ENCODE measurements at regions not wholly inside any gene's neighbourhood (a gene's known extent, or its start where the extent isn't known, plus 50 kb on each side); places are given as distances from the start of the nearest gene placed in this dataset.
"Not testable (repeated sequence)": the region's sequence is repeated elsewhere in the genome, so short reads cannot be mapped to it uniquely, and the experiment has no call there.

GRCh38 chr13:48808683-48809082 is 155.0 kb downstream of the CYSLTR2 start:
- no peak for DNase-seq (ENCODE audit: low spot score)

GRCh38 chr13:48810013-48810412 is 156.3 kb downstream of the CYSLTR2 start:
- DNase-seq (ENCODE audit: low spot score) = no peak

DNA sequence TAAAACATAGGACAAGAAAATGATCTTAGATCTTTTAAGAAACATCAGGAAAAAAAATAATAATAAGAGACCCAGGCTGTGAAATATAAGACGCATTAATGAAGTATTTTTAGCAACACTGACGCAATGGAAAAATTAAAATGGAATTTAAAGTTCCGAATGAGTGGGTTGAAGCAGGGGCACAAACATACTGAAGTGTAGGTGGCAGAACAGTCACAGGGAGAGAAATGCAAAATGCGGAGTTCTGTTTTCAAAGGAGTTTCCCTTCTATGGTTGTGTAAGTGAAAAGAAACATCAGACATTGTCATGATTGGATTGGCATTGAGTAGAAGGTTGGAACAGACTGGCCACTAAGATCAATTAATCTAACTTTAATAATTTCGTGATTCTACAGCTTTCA is 159.8 kb downstream of the CYSLTR2 start:
- no peak for DNase-seq (ENCODE audit: low spot score)

DNA sequence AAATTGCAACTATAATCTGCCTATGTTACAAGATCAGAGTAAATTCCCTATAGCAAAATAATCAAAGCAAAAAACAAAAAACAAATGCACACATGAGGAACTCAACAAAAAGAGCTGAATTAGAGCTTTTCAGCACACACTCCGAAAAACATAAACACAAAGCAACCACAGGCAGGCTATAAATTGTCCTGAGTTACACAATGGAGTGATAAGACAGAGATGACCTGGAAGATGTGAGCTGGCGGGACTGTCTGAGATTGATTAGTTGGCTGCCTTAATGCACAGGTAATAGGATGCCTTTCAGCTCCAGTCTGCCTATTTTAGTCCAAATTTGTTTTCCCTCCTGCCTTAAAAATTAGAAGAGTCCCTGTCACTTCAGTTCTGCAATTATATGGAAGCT is 159.0 kb upstream of the FNDC3A start:
- no peak for DNase-seq (ENCODE audit: low spot score)

- no peak for DNase-seq (ENCODE audit: low spot score)
Observed at GRCh38 chr13:48817166-48817802, 158.4 kb upstream of the FNDC3A start.

- no peak for DNase-seq (ENCODE audit: low spot score)
Observed at GRCh38 chr13:48818495-48819356, 157.0 kb upstream of the FNDC3A start.

- DNase-seq (ENCODE audit: low spot score) = no peak
Observed at GRCh38 chr13:48819376-48819775, 156.3 kb upstream of the FNDC3A start.

GRCh38 chr13:48819899-48820298 is 155.8 kb upstream of the FNDC3A start:
- no peak for DNase-seq (ENCODE audit: low spot score)

DNA sequence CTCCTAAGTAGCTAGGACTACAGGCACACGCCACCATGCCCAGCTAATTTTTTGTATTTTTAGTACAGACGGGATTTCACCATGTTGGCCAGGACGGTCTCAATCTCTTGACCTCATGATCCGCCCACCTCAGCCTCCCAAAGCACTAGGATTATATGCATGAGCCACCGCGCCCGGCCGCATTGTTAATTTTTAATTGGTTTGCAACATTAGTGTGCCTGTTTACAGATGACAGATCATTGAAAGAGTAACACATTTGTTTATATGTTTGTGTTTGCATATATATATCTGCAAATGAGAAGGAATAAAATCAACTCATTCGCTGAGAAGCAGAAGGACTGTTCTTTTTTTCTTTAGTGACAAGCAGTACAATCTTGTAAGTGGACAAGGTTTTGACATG is 152.2 kb upstream of the FNDC3A start:
- DNase-seq (ENCODE audit: low spot score) = not testable (repeated sequence)

- no peak for DNase-seq (ENCODE audit: low spot score)
Observed at GRCh38 chr13:48826039-48826438, 149.7 kb upstream of the FNDC3A start.

GRCh38 chr13:48826922-48827454 is 148.7 kb upstream of the FNDC3A start:
- DNase-seq (ENCODE audit: low spot score) = not testable (repeated sequence)

DNA sequence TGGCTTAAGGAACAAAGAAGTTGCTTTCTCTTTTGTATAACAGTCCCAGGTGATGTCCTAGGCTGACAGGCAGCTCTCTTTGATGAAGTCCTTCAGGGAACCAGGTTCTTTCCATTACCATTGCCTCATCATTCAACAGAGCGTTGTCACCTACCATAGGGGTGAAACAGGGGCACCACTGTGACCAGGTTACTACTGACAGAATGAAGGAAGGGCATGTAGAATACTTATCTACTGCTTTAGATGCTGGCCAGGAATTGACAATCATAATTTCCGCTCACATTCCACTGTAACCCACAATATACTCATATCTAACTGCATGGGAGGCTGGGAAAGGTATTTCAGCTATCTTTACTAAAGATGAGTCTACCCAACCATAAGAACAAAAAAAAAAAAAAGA is 148.0 kb upstream of the FNDC3A start:
- DNase-seq (ENCODE audit: low spot score) = no peak

- DNase-seq (ENCODE audit: low spot score) = peak; percentile 16
Observed at GRCh38 chr13:48828962-48829411, 146.7 kb upstream of the FNDC3A start.

DNA sequence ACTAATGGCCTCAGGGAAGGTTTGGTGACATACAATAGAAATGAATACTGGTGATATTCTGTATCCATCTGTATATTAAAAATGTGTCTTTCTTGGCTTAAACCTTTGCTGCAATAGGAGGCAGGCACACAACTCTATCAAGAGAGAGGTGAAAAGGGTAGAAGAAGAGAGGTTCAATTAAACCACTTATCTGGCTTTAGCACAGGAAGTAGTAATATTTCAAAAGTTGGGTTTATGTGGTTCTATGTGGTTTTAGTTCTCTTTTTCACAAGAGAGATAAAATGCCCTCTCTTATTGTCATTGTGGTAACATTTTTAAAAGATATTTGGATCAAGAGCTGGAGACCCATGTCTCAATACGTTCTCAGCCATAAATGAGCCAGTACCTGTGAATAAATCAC is 146.2 kb upstream of the FNDC3A start:
- DNase-seq (ENCODE audit: low spot score) = no peak

DNA sequence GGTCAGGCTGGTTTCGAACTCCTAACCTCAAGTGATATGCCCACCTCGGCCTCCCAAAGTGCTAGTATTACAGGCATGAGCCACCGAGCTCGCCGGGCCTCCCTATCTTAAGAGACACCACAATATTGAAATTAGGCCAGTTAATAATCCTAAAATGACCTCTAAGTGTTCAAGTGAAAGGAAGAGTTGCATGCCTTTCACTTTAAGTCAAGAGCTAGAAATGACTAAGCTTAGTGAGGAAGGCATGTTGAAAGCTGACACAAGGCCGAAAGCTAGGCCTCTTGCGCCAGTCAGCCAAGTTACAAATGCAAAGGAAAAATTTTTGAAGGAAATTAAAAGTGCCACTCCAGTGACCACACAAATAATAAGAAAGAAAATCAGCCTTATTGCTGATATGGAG is 144.5 kb upstream of the FNDC3A start:
- DNase-seq (ENCODE audit: low spot score) = no peak

DNA sequence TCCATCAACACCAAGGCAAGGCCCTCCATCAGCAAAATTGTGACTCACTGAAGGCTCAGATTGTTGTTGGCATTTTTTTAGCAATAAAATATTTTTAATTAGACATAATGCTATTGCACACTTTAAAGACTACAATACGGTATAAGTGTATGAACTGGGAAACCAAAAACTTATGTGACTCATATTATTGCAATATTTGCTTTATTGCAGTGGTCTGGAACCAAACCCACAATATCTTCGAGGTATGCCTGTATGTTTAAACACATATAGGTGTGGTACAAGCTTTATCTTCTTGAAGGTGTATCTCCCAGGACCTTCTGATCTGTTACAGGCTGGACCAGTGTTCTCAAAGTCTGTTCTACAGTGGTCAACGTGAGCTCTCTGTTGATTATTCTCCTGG is 142.3 kb upstream of the FNDC3A start:
- no peak for DNase-seq (ENCODE audit: low spot score)

GRCh38 chr13:48835326-48835725 is 140.4 kb upstream of the FNDC3A start:
- not testable (repeated sequence) for DNase-seq (ENCODE audit: low spot score)

GRCh38 chr13:48838193-48838973 is 137.3 kb upstream of the FNDC3A start:
- DNase-seq (ENCODE audit: low spot score) = no peak

GRCh38 chr13:48839171-48839570 is 136.5 kb upstream of the FNDC3A start:
- DNase-seq (ENCODE audit: low spot score) = no peak

- no peak for DNase-seq (ENCODE audit: low spot score)
Observed at GRCh38 chr13:48840366-48840765, 135.3 kb upstream of the FNDC3A start.

- DNase-seq (ENCODE audit: low spot score) = no peak
Observed at GRCh38 chr13:48842316-48842715, 133.4 kb upstream of the FNDC3A start.

Data from HT-29 (cell line).